ENCODE measurements at regions not wholly inside any gene's neighbourhood (a gene's known extent, or its start where the extent isn't known, plus 50 kb on each side); places are given as distances from the start of the nearest gene placed in this dataset.

- TF ChIP-seq, protein P1, sequence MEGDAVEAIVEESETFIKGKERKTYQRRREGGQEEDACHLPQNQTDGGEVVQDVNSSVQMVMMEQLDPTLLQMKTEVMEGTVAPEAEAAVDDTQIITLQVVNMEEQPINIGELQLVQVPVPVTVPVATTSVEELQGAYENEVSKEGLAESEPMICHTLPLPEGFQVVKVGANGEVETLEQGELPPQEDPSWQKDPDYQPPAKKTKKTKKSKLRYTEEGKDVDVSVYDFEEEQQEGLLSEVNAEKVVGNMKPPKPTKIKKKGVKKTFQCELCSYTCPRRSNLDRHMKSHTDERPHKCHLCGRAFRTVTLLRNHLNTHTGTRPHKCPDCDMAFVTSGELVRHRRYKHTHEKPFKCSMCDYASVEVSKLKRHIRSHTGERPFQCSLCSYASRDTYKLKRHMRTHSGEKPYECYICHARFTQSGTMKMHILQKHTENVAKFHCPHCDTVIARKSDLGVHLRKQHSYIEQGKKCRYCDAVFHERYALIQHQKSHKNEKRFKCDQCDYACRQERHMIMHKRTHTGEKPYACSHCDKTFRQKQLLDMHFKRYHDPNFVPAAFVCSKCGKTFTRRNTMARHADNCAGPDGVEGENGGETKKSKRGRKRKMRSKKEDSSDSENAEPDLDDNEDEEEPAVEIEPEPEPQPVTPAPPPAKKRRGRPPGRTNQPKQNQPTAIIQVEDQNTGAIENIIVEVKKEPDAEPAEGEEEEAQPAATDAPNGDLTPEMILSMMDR (IDR thresholded peaks at IDR 0.05) = no peak
- no peak for ATAC-seq (ENCODE audit: low FRiP score)
- no peak for DNase-seq (ENCODE audit: low spot score)
These were observed 239.9 kb downstream of the ATPSCKMT start for GRCh38 chr5:10009802-10010201.

DNA sequence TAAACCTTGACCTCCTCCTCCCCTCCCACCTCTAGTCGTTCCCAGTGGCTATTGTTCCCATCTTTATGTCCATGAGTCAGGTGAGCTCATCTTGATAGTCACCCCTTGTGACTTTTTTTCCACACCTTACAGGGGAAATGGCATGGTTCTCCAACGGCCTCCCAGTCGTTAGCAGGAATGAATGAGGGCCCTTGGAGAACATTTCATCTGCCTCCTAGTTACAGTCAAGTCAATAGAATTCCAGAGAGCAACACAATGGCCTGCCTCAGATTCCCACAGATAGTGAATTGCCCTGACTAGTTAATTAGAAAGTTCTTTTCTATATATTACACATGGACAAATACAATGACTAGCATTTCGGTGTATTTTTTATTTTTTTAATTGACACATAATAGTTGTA lies 262.6 kb downstream of the ATPSCKMT start:
- ATAC-seq (ENCODE audit: low FRiP score) (no peak), DNase-seq (ENCODE audit: low spot score) (no peak)
- TF ChIP-seq, protein P1 (IDR thresholded peaks at IDR 0.05) = no peak

DNA sequence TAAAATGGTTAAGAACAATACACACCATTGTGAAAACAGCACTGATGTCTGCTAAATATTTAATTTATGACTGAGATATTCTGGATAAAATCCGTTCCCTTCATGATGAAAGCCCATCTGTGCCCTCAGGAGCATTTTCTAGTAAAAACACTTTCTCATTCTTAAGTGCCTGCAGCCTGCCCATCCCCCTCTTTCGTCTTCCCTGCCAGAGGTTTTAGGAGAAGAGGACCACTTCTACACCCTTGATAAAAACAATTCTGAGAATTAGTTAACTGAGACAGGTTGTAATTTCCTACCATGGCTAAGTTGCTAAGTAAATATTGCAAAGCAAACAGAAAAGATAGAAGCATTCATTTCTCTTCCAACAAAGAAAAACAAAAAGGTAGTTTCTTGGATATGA lies 272.6 kb downstream of the ATPSCKMT start:
- TF ChIP-seq, protein P1 (IDR thresholded peaks at IDR 0.05) = no peak
- ATAC-seq (ENCODE audit: low FRiP score) = no peak
- DNase-seq (ENCODE audit: low spot score) = no peak

DNA sequence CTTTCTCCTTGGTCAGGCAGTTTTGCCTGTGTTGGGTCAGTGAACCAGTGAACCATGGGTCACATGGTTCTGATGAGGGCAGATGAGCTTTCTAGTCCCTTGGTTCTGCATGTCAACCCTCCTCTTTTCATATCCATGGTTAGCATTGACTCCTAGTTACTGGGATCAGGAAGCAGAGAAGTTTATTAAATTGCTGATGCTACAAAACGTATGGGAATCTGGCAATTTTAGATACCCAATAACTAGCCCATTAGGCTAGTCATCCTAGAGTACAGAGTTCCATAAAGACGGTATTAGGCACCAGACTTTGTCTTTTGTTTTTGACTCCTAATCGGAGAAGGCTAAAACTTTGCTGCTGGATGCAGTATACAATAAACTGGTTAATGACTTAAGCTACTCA lies 273.1 kb downstream of the ATPSCKMT start:
- TF ChIP-seq, protein P1 (IDR thresholded peaks at IDR 0.05) = no peak
- ATAC-seq (ENCODE audit: low FRiP score) (no peak), DNase-seq (ENCODE audit: low spot score) (no peak)

GRCh38 chr5:9972059-9972458 lies 277.6 kb downstream of the ATPSCKMT start:
- DNase-seq (ENCODE audit: low spot score) (no peak), ATAC-seq (ENCODE audit: low FRiP score) (no peak)
- TF ChIP-seq, protein P1 (IDR thresholded peaks at IDR 0.05) = no peak

DNA sequence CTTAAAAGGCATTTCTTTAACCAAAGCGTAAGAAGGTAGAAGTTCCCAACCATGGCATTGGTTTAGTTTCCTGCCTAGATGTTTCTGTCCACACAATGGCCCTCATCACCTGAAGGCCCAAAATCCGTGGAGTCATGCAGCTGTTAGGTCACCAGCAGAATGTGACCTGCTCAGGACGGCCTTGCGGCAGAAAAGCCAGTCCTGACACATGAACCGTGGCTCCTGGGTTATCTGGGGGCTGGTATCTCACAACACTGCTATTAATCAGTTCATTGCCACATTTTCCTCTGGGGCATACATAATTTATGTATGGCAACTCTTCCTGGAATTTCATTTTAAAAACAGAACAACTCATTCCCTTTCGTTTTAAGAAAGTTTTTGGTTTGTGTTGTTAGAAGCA lies 278.4 kb downstream of the ATPSCKMT start:
- ATAC-seq (ENCODE audit: low FRiP score) = no peak

DNA sequence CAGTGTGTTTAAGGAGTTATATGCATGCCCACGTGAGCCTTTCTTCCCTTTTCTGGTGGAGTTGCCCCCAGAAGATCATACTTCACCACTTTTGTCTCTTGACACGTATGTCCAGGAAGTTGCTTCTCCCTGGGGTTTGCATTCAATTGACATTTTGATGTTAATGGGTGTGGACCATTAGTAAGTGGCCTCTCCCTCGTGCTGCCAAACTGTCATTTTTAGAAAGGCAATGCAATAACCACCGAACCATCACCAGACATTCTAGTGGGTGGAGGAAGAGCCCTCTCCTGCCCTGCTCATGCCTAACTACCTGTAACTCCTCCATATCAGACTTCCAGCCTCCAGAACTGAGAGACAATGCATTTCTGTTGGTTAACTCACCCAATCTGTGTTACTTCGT lies 290.8 kb downstream of the ATPSCKMT start:
- TF ChIP-seq, protein P1 (IDR thresholded peaks at IDR 0.05) = no peak
- no peak for ATAC-seq (ENCODE audit: low FRiP score)
- no peak for DNase-seq (ENCODE audit: low spot score)

More for the DNA sequence above, 278.4 kb downstream of the ATPSCKMT start:
- TF ChIP-seq, protein P1 (IDR thresholded peaks at IDR 0.05) = no peak
- DNase-seq (ENCODE audit: low spot score) = no peak

Data from omental fat pad (tissue), 3 donors.